ENCODE measurements at regions not wholly inside any gene's neighbourhood (a gene's known extent, or its start where the extent isn't known, plus 50 kb on each side); places are given as distances from the start of the nearest gene placed in this dataset.
A peak's percentile ranks its signal among the peaks of the same experiment; 100 is the strongest.

DNA sequence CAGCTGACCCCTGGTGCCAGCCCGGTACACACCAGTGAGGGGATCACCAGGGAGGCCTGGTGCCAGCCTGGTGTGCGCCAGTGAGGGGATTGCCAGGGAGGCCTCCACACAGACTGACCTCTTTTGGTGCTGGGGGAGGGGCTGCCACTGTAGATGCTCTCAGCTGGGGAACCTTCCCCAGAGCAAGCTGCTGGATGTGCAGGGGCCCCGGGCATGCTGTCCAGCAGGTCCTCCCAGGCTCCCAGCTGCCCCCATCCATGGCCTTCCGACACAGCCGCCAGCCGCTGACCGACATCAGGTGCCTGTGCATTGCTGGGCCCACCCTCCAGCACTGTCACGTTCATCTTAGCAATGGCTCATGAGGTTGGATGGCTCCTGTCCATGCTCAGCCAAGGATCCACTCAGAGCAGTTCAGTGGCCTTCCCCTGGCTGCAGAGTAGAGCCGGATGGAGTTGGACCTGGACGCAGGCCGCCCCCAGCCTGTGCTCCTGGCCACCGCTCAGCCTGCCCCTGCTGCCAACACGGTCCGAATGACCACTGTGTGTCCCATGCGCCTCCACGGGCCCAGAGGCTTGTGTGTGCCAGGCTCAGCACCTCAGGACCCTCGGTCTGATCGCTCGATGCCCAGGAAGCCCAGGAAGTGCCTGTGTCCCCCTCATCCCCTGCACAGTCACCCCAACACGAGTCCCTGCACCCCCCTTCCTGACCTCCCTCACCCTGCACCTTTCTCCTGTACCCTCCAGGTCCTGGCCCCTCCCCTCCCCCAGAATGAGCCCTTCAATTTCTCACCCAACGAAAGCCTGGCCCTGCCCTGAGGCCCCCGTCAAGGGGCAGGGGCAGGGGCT, 95.7 kb downstream of the YTHDF1 start:
- Histone ChIP-seq H3K4me3 (no peak overlapping the region), H3K9me3 (peaks cover 0 to 12% (median 0%) of the 10 kb centered on the region in 12 donors), H3K4me1 (no peaks in the 10 kb centered on the region), H3K27ac (no peak overlapping the region), H3K27me3 (peaks cover 0 to 48% (median 10%) of the 10 kb centered on the region in 9 donors), H3K36me3 (no peaks in the 10 kb centered on the region)
- peak in 3 of 5 donors; percentile 10 to 53 (median 23) for DNase-seq
- intact Hi-C loops (cut with DNase I) = no loop called here
- WGBS, 4 donors = 61 to 76% (median 74%) methylated on average over 7 to 22 of the region's 22 CpGs
- no peak for ATAC-seq
- TF ChIP-seq, protein P1, sequence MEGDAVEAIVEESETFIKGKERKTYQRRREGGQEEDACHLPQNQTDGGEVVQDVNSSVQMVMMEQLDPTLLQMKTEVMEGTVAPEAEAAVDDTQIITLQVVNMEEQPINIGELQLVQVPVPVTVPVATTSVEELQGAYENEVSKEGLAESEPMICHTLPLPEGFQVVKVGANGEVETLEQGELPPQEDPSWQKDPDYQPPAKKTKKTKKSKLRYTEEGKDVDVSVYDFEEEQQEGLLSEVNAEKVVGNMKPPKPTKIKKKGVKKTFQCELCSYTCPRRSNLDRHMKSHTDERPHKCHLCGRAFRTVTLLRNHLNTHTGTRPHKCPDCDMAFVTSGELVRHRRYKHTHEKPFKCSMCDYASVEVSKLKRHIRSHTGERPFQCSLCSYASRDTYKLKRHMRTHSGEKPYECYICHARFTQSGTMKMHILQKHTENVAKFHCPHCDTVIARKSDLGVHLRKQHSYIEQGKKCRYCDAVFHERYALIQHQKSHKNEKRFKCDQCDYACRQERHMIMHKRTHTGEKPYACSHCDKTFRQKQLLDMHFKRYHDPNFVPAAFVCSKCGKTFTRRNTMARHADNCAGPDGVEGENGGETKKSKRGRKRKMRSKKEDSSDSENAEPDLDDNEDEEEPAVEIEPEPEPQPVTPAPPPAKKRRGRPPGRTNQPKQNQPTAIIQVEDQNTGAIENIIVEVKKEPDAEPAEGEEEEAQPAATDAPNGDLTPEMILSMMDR (IDR thresholded peaks at IDR 0.05) = no peak
- no peak for TF ChIP-seq POLR2A (IDR thresholded peaks at IDR 0.05)

DNA sequence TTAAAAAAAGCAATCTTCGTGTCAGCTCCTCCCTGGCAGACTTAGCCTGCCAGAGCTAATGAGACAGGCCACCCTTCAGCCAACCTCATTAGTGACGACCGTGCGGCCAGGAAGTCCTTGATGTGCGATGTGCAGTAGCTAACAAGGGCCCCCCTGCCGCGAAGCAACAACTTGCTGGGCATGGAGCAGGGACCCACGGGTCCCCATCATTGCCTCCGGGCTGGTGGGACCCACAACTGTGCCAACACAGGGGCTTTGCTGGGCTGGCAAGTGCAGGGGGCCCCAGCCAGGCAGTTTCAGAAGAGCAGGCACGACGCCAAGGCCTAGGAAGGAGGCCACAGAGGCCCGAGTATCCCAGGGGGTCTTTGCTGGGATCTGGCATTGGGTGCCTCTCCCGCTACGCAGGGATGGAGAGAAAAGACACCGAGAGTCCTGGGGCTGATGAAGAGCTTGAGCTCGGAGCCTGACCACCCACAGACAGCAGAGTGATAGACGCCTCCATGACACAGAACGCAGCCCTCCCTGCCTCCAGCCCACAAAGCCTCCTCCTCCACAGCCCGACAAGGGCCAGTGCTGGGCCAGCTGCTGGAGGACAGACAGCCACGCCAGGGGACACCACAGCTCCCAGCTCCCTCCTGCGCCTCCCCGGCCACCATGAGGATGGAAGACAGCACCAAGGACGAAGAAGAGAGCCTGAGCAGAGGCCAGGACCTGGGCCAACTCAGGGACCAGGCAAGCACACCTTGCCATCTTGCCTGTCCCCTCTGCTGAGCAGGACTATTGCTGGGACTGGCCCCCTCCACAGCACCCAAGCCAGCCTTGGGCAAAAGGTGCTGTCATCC, 96.6 kb downstream of the YTHDF1 start:
- no peak for TF ChIP-seq POLR2A (IDR thresholded peaks at IDR 0.05)
- TF ChIP-seq, protein P1 (IDR thresholded peaks at IDR 0.05) = no peak
- Histone ChIP-seq H3K4me3 (no peak overlapping the region), H3K36me3 (no peaks in the 10 kb centered on the region), H3K9me3 (peaks cover 0 to 12% (median 0%) of the 10 kb centered on the region in 12 donors), H3K27ac (no peak overlapping the region), H3K4me1 (no peaks in the 10 kb centered on the region), H3K27me3 (peaks cover 0 to 46% (median 9%) of the 10 kb centered on the region in 9 donors)
- intact Hi-C loops (cut with DNase I) = no loop called here
- 61 to 65% (median 63%) methylated on average over 15 to 23 of the region's 23 CpGs for WGBS, 4 donors
- ATAC-seq (no peak), DNase-seq (peak in 3 of 5 donors; percentile 10 to 40 (median 13))

DNA sequence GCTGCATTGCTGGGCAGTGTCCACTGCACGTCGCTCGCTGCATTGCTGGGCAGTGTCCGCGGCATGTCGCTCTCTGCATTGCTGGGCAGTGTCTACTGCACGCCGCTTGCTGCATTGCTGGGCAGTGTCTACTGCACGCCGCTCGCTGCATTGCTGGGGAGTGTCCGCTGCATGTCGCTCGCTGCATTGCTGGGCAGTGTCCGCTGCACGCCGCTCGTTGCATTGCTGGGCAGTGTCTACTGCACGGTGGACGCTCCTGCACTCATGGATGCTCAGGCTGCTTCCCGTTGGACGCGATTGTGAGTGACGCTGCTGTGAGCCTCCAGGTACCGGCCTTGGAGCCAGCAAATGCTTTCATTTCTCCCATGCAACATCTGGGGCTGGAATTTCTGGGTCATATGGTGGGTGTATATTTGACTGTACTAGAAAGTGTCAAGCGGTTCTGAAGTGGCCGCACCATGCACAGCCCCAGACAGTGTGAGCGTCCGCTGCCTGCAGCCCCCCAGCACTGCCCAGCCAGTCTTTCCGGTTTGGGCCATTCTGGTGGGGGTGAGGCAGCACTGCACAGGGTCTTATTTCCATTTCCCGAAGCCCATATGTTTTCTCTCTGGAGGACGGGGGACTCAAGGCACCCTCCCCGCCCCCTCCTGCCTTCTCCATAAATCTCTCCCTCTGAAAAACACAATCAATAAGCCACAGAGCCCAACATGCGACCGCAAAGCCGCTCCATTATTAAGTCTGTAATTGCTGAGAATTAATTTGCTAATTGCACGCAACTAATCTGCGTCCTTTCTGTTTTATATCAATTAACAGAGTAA, 97.4 kb downstream of the YTHDF1 start:
- 86 to 90% (median 87%) methylated on average over 24 to 38 of the region's 38 CpGs for WGBS, 4 donors
- DNase-seq (peak in 3 of 5 donors; percentile 13 to 43 (median 22)), ATAC-seq (no peak)
- Histone ChIP-seq H3K4me3 (no peak overlapping the region), H3K27me3 (peaks cover 0 to 45% (median 9%) of the 10 kb centered on the region in 9 donors), H3K27ac (no peak overlapping the region), H3K4me1 (no peaks in the 10 kb centered on the region), H3K36me3 (no peaks in the 10 kb centered on the region), H3K9me3 (peaks cover 0 to 12% (median 0%) of the 10 kb centered on the region in 12 donors)
- TF ChIP-seq POLR2A (IDR thresholded peaks at IDR 0.05) = no peak
- TF ChIP-seq, protein P1 (IDR thresholded peaks at IDR 0.05) = no peak
- intact Hi-C loops (cut with DNase I) = no loop called here
